Erythroblast (primary cell): ENCODE measurements at regions not wholly inside any gene's neighbourhood (a gene's known extent, or its start where the extent isn't known, plus 50 kb on each side); places are given as distances from the start of the nearest gene placed in this dataset.
"Not testable (repeated sequence)": the region's sequence is repeated elsewhere in the genome, so short reads cannot be mapped to it uniquely, and the experiment has no call there.

ENCODE experiments used
- GATA1 ChIP-seq: IDR thresholded peaks from 2 replicates; pipeline ENCODE4 v1.6.1; 2011; ENCODE audit warnings: low read depth, mild to moderate bottlenecking, control low read depth, low read length, moderate library complexity
- POLR2A ChIP-seq: IDR thresholded peaks from 2 replicates; pipeline ENCODE4 v1.6.1; 2011; ENCODE audit warnings: mild to moderate bottlenecking, low read length

DNA sequence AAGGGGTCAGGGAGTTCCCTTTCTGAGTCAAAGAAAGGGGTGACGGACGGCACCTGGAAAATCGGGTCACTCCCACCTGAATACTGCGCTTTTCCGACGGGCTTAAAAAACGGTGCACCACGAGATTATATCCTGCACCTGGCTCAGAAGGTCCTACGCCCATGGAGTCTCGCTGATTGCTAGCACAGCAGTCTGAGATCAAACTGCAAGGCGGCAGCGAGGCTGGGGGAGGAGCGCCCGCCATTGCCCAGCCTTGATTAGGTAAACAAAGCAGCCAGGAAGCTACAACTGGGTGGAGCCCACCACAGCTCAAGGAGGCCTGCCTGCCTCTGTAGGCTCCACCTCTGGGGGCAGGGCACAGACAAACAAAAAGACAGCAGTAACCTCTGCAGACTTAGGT lies 65.8 kb downstream of the FEZF1 start:
- not testable (repeated sequence) for TF ChIP-seq POLR2A, GATA1
